Retinal pigment epithelial cell (primary cell): ENCODE measurements at regions not wholly inside any gene's neighbourhood (a gene's known extent, or its start where the extent isn't known, plus 50 kb on each side); places are given as distances from the start of the nearest gene placed in this dataset.
A peak's percentile ranks its signal among the peaks of the same experiment; 100 is the strongest.

ENCODE experiments used
- DNase-seq: peaks from one replicate; pipeline ENCODE4 v3.0.0-alpha.2; 2010; ENCODE audit warnings: low read depth
- H3K4me3 ChIP-seq: 2 replicates; pipeline ENCODE4 v1.5.1; 2011; ENCODE audit warnings: mild to moderate bottlenecking, low read length, control low read depth, moderate library complexity
- TF ChIP-seq, protein P1 (sequence below): conservative IDR thresholded peaks from 2 replicates; pipeline ENCODE4 v1.5.1; 2011; ENCODE audit warnings: low read depth, low read length, control low read depth, inconsistent platforms

DNA sequence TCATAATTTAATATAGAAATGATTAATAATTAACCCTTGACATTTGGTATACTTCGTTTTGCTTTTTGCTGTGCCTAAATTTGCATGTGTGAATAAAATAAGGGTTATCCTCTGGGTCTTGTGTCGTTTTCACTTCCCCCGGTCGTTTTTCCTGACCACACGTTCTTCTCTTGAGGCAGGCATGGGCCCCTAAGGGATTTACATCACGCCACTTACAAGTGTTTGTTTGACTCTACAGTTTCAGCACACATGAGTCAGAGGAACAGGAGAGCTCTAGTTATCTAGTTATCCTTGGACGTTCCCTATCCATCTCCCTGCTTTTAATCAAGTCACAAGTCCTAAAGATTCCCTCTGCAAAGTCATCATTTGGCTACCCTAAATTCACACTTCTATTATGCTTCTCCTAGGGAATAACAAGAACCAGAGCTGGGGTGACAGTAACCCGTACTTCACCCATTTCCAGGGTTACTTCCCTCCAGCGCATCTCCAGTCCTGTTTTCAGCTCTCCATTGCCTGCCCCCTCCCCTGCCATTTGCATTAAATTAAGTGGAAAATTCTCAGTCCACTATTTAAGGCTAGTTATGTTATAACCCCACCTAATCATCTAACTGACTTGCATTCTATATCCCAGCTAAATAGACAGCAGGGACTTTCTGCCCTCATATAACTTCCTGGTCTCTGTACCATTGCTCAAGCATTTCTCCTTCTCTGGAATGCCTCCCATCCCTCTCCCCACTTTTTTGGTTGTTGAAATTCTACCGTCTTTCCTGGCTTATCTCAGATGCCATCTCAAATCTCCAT is 206.9 kb downstream of the PTEN start:
- no peak overlapping the region for H3K4me3 ChIP-seq
- no peak for DNase-seq
- TF ChIP-seq, protein P1, sequence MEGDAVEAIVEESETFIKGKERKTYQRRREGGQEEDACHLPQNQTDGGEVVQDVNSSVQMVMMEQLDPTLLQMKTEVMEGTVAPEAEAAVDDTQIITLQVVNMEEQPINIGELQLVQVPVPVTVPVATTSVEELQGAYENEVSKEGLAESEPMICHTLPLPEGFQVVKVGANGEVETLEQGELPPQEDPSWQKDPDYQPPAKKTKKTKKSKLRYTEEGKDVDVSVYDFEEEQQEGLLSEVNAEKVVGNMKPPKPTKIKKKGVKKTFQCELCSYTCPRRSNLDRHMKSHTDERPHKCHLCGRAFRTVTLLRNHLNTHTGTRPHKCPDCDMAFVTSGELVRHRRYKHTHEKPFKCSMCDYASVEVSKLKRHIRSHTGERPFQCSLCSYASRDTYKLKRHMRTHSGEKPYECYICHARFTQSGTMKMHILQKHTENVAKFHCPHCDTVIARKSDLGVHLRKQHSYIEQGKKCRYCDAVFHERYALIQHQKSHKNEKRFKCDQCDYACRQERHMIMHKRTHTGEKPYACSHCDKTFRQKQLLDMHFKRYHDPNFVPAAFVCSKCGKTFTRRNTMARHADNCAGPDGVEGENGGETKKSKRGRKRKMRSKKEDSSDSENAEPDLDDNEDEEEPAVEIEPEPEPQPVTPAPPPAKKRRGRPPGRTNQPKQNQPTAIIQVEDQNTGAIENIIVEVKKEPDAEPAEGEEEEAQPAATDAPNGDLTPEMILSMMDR: no peak

DNA sequence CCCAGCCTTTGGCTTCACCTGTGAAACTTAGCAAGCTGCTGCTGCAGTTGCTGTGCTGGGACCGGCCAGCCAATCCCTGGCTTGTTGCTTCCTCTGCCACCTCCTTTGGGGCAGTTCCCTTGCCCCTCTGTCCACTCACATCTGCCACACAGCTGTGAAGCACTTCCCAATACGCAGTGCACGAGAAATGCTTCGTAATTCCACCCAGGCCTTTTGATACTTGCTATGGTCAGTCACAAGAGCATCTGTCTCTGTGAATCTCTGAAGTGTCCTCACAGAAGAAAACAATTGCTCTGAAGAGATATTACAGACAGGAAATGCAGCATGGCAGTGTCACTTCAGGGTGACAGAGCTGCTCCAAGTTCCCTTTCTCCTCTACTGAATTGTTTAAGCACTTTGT is 208.5 kb downstream of the PTEN start:
- no peak for DNase-seq
- TF ChIP-seq, protein P1: no peak
- no peak overlapping the region for H3K4me3 ChIP-seq

DNA sequence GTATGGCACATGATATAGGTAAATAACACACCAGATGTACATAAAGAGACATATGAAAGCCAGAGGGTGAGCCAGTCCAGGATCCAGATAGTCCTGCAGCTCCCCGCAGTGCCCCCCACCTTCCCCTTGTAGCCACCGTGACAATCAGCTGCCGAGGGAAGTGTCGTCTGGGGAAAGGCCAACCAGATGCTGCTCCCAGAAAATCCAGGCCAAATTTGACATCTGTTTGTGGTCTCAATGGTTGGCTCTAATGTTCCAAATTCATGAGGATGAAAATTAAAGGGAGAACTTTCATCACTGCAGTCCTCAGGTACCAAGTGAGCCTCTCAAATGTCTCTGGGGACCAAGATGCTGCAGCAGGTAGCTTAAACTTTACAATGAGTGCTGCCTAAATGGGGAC is 210.3 kb downstream of the PTEN start:
- TF ChIP-seq, protein P1: no peak
- no peak overlapping the region for H3K4me3 ChIP-seq
- no peak for DNase-seq

DNA sequence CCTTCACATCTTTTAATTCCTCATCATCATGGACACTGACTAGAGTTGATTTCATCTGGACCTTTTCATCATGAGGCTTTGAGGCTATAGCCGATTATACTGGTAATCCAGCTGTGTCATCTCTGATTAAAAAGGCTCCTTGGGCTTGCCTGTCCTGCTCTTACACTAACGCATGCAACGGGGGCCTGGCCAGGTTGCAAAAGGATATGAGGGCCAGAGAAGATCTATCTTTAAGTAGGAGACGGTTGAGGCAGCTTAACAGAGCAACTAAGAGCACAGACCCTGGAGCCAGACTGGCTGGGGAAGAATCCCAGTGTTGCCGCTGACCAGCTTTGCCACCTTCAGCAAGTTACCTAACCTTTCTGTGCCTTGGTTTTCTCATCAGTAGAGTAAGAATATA is 211.5 kb downstream of the PTEN start:
- no peak overlapping the region for H3K4me3 ChIP-seq
- DNase-seq: no peak
- TF ChIP-seq, protein P1: no peak

DNA sequence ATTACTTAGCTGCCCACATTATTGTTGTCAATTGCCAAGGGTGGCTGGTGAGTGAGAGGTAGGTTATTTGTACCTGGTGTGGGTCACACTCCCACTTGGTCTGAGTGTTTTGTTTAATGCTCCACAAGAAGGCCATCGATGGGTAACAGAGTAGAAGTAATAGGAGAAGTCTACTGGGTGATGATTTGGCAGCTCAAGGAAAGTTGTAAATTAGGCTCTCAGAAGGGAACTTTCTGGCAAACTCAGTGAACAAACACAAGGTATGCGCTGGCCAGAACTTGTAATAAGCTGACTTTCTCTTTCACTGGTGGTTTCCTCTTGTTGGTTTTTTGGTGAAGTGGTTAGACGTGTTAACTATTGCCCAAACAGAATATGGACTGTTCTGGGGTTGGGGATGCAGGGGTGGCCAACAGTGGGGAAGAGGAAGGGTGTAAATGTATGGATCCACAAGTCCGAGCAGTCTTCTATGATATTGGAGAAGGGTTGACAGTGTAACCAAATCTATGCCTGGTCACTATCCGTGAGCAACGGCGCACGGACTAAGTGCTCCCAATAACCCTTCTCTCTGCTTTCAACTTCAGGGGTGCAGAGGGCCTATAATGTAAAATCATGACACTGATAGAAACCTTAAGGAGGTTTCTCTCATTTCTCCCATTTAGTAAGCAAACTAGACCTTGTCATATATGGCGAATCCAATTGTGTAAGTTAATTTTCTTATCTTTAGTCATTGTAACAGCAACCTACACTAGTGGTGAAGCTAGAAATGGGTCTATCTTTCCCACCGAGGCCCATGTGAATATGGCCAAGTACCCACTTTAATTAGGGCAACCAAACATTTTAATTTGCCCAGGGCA is 212.8 kb downstream of the PTEN start:
- TF ChIP-seq, protein P1: no peak
- H3K4me3 ChIP-seq: no peak overlapping the region

DNA sequence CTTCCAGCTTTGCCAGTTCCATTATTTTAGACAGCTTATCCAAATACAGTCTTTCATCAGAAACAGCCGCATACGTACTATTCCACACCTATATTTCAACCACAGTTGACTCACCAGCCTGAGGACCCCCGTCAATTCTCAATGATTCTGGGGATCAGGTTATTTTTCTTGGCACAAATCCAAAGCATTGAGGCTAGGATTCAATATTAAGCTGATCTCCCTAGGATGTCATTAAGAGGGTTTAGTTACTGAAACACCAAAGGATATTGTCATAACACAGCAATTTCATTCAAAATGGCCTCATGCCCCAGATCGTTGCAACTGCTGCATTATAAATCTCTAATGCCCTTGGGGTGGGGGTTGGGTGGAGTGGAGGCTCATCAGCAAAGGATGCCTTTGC is 214.6 kb downstream of the PTEN start:
- no peak overlapping the region for H3K4me3 ChIP-seq
- TF ChIP-seq, protein P1: no peak
- DNase-seq: peak; percentile 26

More for the DNA sequence above, 212.8 kb downstream of the PTEN start:
- no peak for DNase-seq
